Effector CD8-positive, alpha-beta T cell (primary cell): ENCODE measurements at regions not wholly inside any gene's neighbourhood (a gene's known extent, or its start where the extent isn't known, plus 50 kb on each side); places are given as distances from the start of the nearest gene placed in this dataset.

Source experiments
- DNase-seq: peaks from one replicate; lab custom pipeline; 2025; lab: John Stamatoyannopoulos, UW

GRCh38 chr1:5291889-5292288, 637.5 kb downstream of the AJAP1 start:
- no peak for DNase-seq

DNA sequence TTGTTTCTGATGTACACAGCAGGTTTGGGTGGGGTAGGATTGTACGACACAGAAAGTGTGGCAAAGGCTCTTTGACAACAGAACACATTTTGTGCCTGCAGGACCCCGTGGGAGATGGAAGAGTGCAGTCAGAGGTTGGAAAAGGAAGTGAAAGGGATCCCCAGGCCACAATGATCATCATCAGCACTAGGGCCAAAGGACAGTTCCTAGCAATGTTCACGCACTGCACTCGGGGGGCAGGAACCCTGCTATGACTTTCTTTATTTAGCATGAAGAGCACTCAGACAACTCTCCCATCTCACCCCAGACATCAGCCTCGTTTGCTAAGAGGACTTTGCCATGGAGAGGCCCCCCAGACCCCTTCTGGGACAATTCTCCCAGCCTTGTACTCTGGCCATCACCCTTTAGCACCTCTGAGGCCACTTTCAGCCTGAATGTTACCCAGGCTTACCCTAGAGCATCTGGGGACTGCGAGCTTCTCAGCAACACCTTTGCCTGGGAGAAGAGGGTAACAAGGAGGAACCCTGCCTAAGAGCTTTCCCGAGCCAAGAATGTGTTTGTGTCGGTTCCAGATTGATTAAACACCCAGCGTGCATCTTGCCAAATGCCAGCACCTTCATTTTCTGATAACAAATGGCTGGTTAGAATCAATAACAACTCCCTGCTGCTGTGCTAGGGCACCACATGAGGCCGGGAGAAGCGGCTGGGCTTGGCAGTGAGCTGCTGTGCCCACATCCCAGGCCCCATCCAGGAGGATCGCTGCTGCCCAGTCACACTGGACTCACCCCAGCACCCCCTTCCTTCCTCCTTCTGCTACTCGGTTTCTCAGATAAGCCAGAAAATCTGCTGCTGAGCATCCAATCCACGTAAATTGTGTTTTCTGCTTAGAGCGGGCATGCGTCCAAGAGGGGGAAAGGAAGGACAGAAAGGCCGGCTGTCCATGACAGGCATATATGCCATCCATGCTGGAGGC, 633.1 kb downstream of the AJAP1 start:
- no peak for DNase-seq

DNA sequence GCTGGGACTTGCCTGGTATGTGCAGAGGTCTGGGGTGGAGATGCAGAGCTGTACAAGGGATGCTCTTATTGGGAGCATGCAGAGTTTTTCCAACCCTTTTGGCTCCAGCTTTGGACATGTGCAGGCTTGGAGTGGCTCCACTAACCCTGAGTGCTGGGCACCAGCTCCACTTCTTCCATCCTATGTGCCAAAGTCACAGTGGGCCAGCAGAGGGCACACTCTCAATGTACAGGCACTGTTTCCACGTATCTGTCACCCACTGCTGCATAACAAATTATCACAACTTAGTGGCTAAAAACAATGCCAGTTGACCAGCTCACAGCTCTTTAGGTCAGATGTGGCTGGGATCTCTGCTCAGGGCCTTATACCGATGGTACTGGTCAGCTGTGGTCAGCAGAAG, 631.8 kb downstream of the AJAP1 start:
- no peak for DNase-seq

DNA sequence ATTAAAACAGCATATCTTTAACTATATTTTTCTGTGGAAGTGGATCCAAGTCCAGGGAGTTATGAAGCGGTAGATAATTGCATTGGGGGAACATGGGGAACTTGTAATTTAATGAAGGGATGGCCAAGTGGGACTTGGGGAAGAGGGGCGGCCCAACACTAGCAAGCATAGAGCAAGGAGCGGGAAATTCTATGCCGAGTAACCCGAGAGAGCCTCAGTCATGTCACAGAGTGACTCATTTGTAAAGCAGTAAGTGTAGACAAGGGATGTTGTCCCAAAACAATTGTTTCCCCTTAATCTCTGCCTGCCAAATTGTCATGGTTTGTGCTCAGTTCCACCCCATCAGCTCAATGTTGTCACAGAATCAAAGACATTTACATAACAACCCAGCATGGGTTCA, 620.1 kb downstream of the AJAP1 start:
- DNase-seq: no peak

GRCh38 chr1:5273280-5274003, 619.0 kb downstream of the AJAP1 start:
- no peak for DNase-seq

- DNase-seq: no peak
Observed at GRCh38 chr1:5272325-5272724, 617.9 kb downstream of the AJAP1 start.

- DNase-seq: no peak
Observed at GRCh38 chr1:5271264-5271663, 616.9 kb downstream of the AJAP1 start.

GRCh38 chr1:5269901-5270300, 615.5 kb downstream of the AJAP1 start:
- DNase-seq: no peak

DNA sequence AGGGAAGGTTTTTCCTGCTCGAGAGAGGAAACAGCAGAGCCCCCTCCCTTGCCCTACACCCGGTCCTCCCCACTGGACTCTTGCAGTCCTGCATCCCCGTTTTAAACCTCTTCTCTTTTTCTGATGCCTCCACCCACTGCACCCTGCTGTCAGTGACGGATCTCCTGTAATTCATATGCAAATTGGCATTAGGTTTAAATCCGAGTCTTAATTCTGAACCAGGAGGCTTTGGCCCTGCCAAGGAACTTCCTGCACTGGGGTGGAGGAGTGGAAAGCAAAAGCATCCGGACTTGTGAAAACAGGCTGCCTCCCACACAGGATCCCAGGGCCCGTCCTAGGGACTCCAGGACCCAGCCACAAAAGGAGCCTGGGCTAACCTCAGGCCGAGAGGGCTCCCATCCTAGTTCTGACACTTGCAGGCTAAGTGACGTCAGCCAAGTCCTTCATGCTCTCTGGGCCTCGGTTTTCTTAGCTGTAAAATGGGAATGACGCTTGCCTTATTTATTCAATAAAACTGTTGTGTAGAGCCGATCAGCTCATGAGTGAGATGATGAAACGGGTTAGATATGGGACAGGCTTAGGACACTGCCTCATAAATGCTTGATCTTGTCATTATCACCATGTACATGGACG, 613.3 kb downstream of the AJAP1 start:
- no peak for DNase-seq

GRCh38 chr1:5265438-5266075, 611.1 kb downstream of the AJAP1 start:
- no peak for DNase-seq

GRCh38 chr1:5264476-5264875, 610.1 kb downstream of the AJAP1 start:
- DNase-seq: no peak

GRCh38 chr1:5256793-5257192, 602.4 kb downstream of the AJAP1 start:
- DNase-seq: no peak

GRCh38 chr1:5254975-5255374, 600.6 kb downstream of the AJAP1 start:
- no peak for DNase-seq

- no peak for DNase-seq
Observed at GRCh38 chr1:5254131-5254725, 599.8 kb downstream of the AJAP1 start.

DNA sequence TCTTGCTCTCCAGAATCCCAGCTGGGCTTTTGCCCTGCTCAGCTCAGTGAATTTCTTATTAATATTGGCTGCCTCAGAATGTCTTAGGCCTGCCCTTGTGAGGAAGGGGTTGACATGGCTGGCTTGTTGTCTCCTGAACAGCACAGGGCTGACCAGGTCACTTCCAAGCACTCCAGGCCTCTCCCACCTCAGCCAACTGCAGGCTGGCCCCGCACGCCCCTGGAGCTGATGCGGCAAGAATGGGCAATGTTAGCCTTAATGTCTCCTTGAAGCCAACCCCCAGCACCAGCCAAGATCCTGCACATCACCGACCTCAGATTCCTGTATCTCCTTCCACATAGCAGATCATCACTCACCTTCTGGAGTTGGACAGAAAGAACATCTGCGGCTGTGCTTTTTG, 598.6 kb downstream of the AJAP1 start:
- no peak for DNase-seq

DNA sequence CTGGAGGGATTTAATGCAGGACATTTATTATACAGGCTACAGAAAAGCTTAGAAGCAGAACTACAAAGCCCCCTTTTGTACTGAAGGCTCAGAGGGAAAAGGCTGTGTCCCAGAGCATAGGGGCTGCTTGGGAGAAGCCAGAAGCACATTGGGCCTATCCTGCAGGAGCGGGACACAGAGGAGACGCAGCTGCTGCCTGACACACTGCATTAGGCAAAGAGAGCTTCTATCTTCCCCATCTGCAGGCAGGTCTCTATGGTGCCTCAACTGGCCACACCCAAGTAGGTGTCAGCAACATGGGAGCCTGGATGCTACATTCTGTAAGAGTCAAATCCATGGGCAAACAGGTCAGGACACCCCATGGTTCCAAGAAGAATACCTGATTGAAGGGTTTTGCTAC, 595.9 kb downstream of the AJAP1 start:
- DNase-seq: no peak

- no peak for DNase-seq
Observed at GRCh38 chr1:5245348-5245747, 590.9 kb downstream of the AJAP1 start.

- DNase-seq: no peak
Observed at GRCh38 chr1:5244631-5245285, 590.3 kb downstream of the AJAP1 start.

DNA sequence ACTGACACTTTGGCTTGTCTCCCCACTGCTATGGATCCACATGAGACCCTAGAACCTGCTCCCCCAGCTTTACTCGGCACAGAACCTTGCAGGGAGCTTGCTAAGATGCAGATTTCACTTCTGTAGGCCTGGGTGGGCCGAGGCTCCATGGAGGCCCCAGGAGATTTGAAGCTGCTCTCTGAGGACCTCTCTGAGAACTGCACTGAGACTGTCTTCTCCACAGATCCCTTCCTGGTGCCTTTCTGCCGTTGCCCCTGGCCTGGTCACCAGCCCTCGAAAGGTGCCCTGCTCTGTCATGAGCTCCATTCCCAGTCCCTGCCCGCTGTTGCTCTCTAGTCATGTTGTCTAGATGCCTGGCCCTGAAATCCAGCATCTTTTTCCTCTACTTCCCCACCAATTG, 588.4 kb downstream of the AJAP1 start:
- no peak for DNase-seq

- DNase-seq: no peak
Observed at GRCh38 chr1:5239911-5240310, 585.5 kb downstream of the AJAP1 start.
